Myocyte (in vitro differentiated cells): ENCODE measurements at regions not wholly inside any gene's neighbourhood (a gene's known extent, or its start where the extent isn't known, plus 50 kb on each side); places are given as distances from the start of the nearest gene placed in this dataset.
"Not testable (repeated sequence)": the region's sequence is repeated elsewhere in the genome, so short reads cannot be mapped to it uniquely, and the experiment has no call there.

Experiments
- DNase-seq: peaks from one replicate; pipeline ENCODE4 v3.0.0-alpha.2; 2012; ENCODE audit warnings: low read depth

DNA sequence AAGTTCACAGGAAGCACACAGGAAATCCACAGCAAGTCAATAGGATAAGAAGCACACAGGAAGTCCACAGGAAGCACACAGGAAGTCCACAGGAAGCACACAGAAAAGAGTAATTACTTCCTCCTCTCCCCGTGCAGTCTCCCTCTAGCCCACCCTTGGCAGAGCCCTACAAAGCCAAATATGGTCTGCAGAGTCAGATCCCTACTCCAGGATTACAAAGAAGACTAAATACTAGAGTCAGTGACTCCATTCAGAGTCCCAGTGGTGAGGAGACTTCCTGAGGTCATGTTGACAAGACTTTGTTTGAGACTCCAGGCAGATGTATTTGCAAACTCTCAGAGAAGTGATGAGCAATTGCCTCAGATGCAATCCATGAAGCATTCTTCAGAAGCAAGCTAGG is 398.6 kb upstream of the AUTS2 start:
- no peak for DNase-seq

DNA sequence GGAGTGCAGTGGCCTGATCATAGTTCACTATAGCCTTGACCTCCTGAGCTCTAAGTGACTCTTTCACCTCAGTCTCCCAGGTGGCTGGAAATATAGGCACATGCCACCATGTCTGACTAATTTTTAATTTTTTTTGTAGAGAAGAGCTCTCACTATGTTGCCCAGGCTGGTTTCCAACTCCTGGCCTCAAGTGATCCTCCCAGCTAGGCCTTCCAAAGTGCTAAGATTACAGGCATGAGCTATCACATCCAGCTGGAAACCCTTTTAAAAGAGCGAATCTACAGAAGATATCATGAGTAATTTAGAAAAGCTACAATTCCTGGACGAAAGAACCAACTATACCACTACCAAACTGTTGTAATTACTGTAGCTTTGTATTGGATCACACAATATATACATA is 394.4 kb upstream of the AUTS2 start:
- no peak for DNase-seq

DNA sequence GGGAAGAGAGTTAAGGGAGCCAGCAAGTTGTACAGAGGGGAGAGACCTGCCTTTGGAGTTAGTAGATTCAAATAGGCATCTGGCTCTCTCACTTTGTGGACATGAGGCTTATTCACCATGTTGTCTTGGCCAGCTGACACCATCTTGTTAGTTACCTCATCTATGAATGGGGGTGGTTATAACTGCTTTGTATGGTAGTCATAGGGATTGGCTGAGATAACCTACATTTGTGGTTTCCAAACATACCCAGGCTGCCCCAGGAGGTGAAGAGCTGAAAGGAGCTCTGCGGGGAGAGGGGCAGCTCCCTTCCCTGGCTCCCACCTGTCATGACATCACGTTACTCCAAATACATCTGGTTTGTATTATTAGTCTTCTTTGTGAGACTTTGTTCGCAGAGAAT is 393.3 kb upstream of the AUTS2 start:
- no peak for DNase-seq

DNA sequence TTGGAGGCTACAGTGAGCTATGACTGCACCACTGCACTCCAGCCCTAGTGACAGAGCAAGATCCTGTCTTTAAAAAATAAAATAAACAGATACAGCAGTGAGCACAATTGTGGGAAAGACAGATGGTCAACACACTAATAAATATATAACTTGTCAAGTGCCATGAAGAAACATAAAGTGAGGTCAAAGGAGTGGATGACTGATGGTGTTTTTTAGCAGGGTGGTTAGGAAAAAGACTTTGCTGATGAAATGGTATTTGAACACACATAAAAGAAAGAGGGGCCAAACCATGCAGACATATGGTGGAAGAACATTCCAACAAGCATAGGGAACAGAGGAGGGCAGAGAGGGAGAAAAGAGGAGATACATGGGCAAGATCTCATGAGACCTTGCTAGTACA is 392.7 kb upstream of the AUTS2 start:
- DNase-seq, result no peak

DNA sequence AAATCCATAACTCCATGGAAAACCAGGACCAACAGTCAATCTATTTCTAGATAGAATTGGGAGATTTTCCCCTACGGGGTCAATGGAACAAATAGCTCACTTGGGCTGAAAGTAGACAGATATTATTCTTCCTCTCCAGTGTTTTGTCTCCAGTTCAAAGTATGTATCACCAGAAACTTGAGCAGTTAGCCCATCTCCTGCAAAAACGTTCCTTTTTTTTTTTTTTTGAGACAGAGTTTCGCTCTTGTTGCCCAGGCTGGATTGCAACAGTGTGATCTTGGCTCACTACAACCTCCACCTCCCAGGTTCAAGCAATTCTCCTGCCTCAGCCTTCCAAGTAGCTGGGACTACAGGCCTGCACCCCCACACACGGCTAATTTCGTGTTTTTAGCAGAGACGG is 390.0 kb upstream of the AUTS2 start:
- no peak for DNase-seq

DNA sequence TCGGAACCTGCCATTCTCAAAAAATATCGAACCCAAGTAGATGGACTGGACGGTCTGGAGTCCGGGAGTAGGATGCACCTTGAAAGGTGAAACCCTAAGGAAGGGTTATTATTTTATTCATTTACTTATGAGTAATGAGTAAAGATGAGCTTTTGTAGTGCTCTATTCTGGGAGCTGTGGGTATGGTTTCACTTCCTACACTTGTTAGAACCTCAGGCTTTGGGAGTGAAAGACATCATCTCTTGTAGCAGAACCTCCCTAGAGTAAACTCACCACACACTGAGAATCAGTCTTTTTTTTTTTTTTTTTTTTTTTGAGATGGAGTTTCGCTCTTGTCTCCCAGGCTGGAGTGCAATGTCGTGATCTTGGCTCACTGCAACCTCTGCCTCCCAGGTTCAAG is 389.4 kb upstream of the AUTS2 start:
- DNase-seq, result no peak

DNA sequence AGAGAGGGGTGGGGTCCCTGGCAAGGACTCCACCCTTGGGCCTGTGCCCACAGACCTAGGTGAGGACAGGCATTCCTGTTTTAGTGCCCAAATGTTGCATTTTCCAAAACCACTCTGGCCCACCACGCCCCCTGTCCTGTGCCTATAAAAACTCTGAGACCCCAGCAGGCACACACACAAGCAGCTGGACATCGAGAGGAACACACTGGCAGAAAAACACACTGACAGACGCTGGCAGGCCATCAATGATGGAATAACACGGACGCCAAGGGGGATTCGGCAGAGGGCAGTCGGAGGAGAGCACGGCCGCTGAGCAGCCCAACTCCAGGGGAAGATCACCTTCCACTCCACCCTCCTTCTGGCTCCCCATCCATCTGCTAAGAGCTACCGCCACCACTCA is 386.9 kb upstream of the AUTS2 start:
- no peak for DNase-seq

DNA sequence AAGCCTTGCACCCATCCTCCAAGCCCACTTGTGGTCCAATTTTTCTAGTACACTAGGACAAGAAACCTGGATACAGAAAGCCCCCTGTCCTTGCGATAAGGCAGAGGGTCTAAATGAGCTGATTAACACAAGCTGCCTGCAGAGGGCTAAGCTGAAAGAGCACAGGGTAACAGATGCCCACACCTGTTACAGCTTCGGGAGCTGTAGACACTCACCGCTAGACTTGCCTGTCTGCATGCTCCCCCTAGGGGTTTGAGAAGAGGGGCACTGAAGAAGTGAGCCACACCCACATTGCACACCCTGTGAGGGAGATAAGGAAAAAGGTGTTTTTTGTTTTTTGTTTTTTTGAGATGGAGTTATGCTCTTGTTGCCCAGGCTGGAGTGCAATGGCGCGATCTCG is 386.5 kb upstream of the AUTS2 start:
- no peak for DNase-seq

DNA sequence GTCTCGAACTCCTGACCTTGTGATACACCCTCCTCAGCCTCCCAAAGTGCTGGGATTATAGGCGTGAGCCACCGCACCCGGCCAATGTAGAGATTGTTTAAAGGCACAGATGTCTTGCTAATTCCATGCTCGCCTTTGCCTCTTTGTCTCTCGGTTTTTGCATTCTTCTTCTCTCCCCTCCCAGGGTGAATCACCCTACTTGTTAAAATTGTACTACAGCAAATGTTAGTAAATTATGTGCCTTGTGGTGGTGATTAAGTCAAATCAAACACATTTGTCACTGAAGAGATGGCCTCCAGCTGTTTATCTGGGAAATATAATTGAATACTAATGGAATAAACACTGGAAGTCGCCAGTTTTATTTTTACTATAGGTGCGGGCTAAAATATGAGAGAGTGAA is 384.4 kb upstream of the AUTS2 start:
- no peak for DNase-seq

DNA sequence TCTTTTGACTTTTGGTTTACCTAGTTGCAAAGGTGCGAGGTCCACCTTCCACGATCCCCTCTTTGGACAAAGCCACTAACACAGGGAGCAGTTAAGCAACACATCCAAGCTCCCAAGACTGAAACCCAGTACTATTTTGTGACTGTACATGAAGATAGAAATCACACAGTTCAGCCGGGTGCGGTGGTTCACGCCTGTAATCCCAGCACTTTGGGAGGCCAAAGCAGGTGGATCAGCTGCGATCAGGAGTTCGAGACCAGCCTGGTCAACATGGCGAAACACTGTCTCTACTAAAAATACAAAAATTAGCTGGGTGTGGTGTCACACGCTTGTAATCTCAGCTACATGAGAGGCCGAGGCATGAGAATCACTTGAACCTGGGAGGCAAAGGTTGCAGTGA is 382.8 kb upstream of the AUTS2 start:
- not testable (repeated sequence) for DNase-seq

DNA sequence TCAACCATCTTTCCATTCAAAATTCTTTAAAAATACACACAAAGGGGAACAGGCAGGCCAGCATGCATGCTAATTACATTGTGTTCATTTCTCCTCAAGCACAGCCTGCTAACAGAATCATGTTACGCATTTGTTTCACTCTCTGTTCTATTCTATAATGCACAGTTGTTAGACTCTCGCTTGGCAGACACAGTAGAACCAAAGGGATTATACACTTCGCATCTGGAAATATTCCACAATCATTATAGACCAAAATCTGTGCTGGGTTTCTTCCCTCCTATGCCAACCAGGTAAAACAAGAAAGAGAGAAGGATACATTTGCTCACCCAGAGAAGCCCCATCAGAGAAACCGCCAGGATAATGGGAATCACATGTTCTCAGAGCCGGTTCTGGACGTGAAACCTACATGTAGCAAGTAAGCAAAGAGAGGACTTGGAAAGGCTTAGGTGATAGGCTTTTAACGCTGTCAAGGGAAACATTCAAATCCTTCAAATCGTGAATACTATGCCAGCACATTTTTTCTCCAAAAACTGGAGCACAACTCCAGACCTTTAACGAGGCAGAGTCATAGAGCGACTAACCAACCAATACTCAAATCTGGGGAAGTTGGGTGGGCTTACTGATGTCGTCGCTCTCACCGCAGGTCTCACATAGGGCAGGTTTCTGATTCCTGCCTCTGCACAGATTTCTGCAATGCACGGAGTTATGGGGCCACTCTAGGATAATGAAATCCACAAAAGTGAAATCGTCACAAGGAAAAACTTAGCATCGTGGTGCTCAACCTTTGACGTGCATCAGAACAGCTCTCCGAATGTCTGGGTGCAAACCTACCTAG is 380.5 kb upstream of the AUTS2 start:
- no peak for DNase-seq

DNA sequence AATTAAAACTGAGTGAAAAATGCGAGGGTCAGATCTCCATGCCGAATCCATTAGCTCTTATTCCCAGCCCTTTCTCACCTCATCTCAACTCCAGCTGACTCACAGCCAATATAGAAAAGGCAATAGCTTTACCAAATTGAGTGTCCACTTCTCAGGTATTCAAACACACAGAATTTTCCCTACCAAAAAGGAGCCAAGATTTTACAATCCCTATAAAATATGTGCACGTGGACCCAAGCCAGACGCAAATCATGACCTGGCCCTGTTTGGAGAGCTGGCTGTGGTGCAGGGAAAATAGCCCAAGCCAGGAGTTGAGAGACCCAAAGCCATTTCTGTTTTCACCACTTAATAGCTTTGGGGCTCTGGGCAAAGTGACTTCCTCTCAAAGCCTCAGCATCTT is 379.7 kb upstream of the AUTS2 start:
- DNase-seq, result no peak

DNA sequence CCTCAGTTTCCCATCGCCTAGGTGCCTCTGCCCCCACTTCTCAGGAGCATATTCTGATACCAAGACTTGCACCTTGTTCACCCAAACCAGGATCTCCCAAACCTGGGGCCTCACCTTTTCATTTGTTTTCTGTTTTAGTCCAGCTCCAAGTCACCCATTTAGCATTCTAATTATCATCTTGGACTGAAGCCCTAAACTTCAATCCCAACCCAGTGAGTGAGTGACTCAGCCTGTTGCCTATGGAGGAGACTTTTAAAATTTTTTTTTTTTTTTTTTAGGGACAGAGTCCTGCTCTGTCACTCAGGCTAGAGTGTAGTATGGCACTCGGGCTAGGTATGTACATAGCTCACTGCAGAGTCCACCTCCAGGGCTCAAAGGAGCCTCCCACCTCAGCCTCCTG is 378.9 kb upstream of the AUTS2 start:
- no peak for DNase-seq

DNA sequence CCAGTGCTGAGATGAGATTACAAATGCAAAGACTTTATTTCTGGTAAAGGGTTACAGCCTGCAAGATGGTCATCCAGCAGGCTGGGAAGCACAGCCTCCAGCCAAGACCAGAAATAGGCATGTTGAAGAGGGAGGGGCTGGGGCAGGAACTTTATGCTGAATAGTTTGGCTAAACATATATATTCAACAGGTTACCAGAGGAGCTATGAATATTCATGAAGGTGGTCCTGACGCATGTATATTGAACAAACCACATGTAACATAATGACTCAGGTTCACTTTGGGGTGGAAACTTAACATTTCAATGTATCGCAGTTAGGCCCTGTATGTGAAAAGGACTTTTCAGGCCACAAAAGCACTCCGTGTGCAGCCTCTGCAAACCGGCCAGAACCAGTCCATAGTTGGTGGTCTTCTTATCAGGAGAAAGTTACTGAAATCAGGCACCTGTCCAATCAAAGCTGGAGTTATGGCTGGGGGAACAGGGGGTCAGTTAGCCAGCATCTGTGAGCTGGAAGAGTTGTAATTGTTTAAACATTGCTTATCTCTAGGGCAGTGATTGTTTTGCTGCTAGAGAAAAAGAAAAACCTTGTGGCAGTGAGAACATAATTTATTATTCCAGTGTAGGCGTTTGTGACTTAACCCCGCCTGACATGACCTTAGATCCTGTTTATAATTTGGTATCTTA is 372.9 kb upstream of the AUTS2 start:
- DNase-seq, result no peak

DNA sequence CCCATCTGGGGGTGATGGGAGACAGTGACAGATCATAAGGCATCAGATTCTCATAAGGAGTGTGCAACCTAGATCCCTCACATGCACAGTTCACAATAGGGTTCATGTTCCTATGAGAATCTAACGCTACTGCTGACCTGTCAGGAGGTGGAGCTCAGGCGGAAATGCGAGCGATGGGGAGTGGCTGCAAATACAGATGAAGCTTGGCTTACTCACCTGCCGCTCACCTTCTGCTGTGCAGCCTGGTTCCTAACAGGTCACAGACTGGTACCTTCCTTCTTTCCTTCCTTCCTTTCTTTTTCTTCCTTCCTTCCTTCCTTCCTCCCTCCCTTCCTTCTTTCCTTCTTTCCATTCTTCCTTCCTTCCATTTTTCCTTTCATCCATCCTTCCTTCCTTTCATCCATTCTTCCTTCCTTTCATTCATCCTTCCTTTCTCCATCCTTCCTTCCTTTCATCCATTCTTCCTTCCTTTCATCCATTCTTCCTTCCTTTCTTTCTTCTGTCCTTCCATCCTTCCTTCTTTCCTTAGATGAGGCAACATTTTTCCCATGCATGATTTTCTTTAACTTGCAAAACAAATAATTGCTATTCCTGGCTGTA is 370.0 kb upstream of the AUTS2 start:
- no peak for DNase-seq

DNA sequence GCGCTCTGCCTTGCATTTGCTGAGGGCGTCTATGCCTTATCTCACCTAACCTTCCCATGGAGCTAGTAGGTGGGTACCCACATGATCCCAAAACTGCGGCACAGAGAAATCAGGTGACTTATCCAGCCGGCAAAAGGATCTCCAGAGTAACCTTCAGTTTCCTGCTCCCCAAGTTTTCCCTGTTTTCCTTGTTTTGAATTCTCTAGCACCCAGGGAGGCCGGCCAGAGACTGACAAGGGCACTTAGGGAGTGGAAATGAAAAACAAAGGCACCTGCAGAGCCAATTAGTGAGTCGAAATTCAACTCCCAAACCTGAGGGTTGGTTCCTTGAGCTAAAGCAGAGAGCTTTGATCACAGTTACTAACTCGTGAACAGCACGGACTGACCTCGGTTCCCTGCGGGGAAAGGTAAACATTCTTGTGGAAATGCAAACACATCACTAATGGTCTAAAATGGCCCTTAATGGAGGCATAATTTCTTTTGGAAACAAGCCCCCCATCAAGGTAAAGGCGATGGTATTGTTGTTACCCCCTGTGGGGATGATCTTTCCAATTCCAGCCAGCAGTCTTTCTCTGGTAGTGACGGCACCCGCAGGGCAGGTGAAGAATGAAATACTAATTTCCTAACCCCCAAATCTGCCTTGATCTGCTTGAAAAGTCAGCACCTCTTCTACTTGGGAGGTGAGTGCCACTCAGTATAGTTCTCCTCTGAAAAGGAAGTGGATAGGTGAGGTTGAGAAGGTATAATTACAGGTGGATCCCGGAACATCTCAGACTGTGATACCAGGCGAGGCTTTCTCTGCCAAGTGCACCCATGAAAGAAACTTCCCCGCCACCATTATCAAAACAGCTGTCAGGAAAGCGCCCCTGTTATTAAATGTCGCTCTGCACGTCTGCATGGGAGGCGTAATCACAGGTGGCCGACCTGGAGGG is 365.6 kb upstream of the AUTS2 start:
- no peak for DNase-seq

DNA sequence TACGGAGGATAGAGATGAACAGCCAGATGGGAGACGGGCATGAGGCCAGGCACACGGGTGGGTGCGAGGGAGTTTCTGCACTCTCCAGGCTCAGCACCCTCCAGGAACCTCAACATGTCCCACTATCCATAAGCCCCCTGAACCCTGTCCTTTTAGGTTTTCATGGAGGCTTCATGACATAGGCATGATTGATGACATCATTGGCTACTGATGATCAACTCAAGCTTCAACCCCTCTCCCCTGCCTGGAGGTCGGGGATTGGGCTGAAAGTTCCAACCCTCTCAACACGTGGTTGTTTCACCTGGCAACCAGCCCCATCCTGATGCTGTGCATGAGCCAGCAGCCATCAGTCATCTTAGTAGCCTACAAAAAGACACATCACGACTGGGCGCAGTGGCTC is 360.7 kb upstream of the AUTS2 start:
- no peak for DNase-seq

DNA sequence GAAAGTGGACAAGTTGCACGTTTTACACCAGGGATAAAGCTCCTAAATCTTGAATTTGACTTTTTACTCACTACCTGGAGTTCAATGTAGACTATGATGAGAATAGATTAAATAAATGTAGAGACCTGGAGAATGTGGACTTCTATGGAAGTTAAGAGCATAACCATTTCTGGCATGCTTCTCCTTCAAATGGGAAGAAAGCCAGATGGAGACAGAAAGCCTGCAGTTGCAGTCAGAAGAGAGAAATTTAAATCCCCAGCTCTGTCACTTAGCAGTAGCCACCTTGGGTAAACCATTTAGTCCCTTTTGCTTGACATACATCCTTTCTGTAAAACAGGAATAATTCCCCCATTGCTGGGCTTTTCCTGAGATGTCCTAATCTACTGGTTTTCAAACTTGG is 355.3 kb upstream of the AUTS2 start:
- DNase-seq, result no peak

DNA sequence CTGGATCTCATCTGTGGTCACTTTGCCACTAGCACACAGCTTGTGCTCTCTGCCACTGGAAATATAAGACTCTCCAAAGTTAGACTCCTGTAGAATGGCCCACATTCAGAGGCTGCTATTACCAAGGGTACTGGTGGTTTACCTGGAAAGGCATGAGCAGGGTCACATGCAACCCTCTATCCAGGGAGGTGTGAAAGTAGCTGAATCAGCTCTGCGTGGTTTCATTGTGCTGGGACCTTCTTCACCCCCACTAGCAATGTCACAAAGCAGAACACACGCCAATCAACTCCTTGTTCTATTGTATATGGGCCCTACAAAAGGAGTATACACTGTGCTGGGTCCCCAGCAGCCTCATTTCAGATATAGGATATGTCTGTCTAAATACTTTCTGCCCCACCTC is 353.6 kb upstream of the AUTS2 start:
- DNase-seq, result no peak

DNA sequence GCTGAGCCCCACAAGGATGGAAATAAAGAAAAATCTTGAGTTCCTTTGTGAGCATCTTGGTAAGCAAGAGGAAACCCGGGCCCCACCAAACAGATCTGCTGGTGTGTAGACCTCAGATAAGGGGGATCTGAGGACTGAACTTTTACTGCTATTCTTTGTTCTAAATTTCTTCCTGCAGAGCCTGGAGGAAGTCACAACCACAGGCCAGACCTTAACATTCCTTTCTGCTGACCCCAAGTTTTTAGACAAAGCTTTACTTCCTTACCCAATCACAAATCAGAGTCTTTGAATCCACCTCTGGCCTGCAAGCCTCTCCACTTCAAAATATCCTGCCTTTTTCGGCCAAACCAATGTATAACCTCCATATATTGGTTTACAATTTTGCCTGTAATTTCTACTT is 352.6 kb upstream of the AUTS2 start:
- DNase-seq, result no peak

DNA sequence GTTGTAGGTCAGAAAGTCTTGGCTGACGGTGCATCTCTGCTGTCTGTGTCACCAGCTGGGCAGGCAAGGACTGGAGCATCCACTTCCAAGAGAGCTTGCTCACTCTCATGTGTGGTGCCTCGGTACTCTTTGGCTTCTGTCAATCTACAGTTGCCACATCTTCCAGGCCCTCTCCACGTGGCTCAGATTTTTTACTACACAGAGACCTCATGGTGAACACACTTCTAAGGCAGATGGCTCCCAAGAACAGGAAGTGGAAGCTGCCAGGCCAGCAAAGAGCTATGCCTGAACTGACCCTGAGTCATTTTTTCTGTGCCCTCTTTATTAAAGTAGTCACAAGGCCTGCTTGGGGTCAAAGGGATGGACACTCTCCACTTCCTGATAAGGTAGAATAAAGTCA is 351.5 kb upstream of the AUTS2 start:
- DNase-seq, result no peak

DNA sequence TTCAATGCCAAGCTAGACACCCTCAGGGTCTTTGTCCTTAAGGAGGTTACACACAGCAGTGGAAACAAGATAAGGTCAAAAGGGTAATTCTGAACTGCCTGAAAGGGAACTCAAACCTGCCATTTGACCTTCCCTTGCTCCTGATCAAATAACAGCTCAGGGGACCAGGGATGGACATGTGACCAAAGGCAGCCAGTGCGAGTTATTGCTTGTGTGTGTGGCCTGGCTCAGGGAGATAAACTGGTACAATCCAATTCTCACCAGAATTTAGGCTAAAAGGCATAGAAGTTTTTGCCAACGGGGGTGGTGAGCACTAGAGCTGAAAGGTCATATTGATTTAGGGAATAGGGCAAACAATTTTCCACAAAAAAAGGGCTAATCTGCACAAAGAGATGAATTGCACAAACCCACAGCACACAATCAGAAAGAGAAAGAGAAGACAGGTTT is 349.9 kb upstream of the AUTS2 start:
- DNase-seq, result not testable (repeated sequence)
